NCI-H526 treated with DMSO at 0.1 percent for 48 hours (cell line): ENCODE measurements at regions not wholly inside any gene's neighbourhood (a gene's known extent, or its start where the extent isn't known, plus 50 kb on each side); places are given as distances from the start of the nearest gene placed in this dataset.
"Not testable (repeated sequence)": the region's sequence is repeated elsewhere in the genome, so short reads cannot be mapped to it uniquely, and the experiment has no call there.

Experiments
- DNase-seq: peaks from one replicate; lab custom pipeline; 2025; lab: John Stamatoyannopoulos, UW

- no peak for DNase-seq
These were observed 230.4 kb downstream of the SP3 start for GRCh38 chr2:173734797-173735196.

GRCh38 chr2:173737954-173738575 is 227.1 kb downstream of the SP3 start:
- DNase-seq, result not testable (repeated sequence)

GRCh38 chr2:173739006-173739405 is 226.2 kb downstream of the SP3 start:
- DNase-seq, result no peak

GRCh38 chr2:173740639-173741038 is 224.5 kb downstream of the SP3 start:
- DNase-seq, result no peak

- no peak for DNase-seq
These were observed 223.4 kb downstream of the SP3 start for GRCh38 chr2:173741759-173742158.

- no peak for DNase-seq
These were observed 218.1 kb downstream of the SP3 start for GRCh38 chr2:173747035-173747434.

GRCh38 chr2:173749315-173749714 is 215.9 kb downstream of the SP3 start:
- no peak for DNase-seq

GRCh38 chr2:173750353-173750801 is 214.8 kb downstream of the SP3 start:
- no peak for DNase-seq

GRCh38 chr2:173750831-173751230 is 214.3 kb downstream of the SP3 start:
- no peak for DNase-seq

- no peak for DNase-seq
These were observed 213.8 kb downstream of the SP3 start for GRCh38 chr2:173751245-173751975.

- no peak for DNase-seq
These were observed 213.0 kb downstream of the SP3 start for GRCh38 chr2:173752152-173752551.

- no peak for DNase-seq
These were observed 211.7 kb downstream of the SP3 start for GRCh38 chr2:173753441-173753840.

- DNase-seq, result no peak
These were observed 211.0 kb downstream of the SP3 start for GRCh38 chr2:173754165-173754564.

- DNase-seq, result no peak
These were observed 210.3 kb downstream of the SP3 start for GRCh38 chr2:173754837-173755236.

- no peak for DNase-seq
These were observed 209.4 kb downstream of the SP3 start for GRCh38 chr2:173755798-173756197.

GRCh38 chr2:173759959-173760358 is 205.2 kb downstream of the SP3 start:
- DNase-seq, result no peak

- no peak for DNase-seq
These were observed 204.6 kb downstream of the SP3 start for GRCh38 chr2:173760553-173760952.

GRCh38 chr2:173761603-173762119 is 203.5 kb downstream of the SP3 start:
- DNase-seq, result no peak

- DNase-seq, result no peak
These were observed 203.0 kb downstream of the SP3 start for GRCh38 chr2:173762221-173762620.

- DNase-seq, result no peak
These were observed 202.3 kb downstream of the SP3 start for GRCh38 chr2:173762864-173763263.

- no peak for DNase-seq
These were observed 201.5 kb downstream of the SP3 start for GRCh38 chr2:173763641-173764040.

GRCh38 chr2:173764094-173764493 is 201.1 kb downstream of the SP3 start:
- DNase-seq, result no peak

GRCh38 chr2:173766537-173767289 is 198.5 kb downstream of the SP3 start:
- no peak for DNase-seq
